DMS153 treated with DMSO at 0.1 percent for 48 hours (cell line): ENCODE measurements at regions not wholly inside any gene's neighbourhood (a gene's known extent, or its start where the extent isn't known, plus 50 kb on each side); places are given as distances from the start of the nearest gene placed in this dataset.
A peak's percentile ranks its signal among the peaks of the same experiment; 100 is the strongest.

Experiments
- DNase-seq: peaks from one replicate; lab custom pipeline; 2025; ENCODE audit not compliant: unreplicated experiment; lab: John Stamatoyannopoulos, UW

DNA sequence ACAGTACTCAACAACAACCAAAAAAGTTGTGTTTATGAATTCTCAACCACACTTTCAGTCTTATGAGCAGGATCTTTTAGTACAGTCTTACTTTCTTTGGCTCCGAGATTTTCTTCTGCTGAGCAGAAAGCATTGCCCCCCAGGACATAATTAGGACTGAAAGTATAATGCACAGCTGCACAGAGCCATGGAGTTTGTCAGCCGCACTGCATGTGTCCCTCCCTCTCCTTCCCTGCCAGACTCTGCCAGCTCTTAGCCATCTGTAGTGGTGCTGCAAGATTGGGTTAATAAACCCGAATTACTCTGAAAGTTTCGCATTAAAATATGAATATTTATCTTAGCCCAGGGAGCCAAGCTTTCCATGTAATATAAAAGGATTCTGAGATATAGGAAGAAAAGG lies 179.6 kb upstream of the PTCHD4 start:
- DNase-seq: no peak

DNA sequence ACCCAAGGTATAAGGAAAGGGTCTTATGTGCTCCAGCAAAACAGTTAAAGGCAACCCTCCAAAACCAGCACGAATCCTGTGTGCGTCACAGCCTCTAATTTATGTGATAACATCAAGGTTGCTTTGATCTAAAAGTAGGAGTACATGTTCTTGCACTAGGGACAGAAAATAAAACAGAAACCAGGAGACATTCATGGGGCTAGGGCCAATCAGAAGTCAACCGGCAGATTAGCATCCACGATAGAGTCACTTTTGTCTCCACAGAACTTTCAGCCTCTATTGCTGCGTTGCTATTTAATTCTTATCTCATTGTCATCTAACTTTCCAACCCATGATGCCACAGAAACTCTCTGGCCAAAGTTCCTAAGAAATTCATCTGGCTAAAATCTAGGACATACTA lies 178.8 kb upstream of the PTCHD4 start:
- DNase-seq: no peak

DNA sequence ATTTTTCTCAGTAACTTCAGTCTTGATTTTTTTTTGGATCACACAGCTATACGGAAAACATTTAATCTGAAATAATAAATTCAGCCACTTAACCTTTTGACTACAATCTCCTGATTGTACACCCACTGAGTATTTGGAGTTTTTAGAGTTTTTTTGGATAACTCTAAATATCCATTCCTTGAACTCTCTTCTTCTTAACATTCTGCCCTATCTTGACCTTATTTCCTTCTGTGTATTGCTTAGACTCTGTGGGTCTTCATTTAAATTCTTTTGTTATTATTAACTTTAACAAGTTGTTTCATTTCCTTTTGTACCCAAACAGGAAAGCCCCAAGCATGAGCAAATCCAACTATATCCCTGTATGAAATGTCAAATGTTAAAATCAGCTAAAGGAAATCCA lies 170.2 kb upstream of the PTCHD4 start:
- no peak for DNase-seq

DNA sequence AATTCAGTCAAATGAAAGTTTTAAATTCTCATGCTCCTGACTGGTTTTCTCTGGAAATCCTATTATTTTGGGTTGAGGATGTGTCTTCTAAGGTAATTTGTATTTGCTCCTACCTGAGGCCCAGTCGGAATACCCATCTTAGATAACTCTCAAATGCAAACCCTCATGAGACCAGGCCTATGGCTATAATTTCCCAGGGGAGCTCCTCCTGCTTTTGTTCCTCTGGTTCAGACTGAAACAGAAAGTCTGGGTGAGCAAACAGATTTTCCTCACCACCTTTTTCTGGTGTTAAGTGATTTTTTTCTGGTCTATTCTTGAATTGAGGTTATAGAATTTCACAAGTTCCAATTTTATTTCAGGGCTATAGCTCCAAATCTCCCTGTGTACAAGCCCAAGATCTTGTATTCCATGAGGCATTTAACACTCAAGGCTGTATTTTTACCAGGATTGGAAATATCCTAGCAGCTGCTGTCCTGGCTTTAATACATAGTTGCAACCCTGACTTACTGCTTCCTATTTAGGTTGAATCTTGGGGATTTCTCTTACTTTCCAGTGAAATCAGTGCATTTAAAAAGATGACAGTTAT lies 169.1 kb upstream of the PTCHD4 start:
- DNase-seq: peak; percentile 30

GRCh38 chr6:48278261-48278660 lies 167.3 kb upstream of the PTCHD4 start:
- no peak for DNase-seq

DNA sequence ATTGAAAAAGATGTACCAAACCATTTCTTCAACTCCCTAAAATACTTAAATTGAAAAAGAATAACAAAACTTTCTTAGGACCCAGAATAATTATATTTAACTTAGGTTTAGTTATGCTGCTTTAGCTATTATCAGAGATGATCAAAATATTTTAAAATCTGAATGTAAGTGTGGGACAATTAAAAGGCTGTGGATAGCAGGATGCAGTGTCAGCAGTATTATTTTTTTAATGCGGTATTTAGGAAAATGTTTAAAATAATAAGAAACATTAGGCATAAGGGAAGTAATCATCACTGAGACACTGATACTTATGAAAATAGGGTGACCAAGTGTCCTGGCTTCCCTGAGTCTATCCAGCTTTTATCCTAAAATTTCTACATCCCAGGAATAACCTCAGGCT lies 161.5 kb upstream of the PTCHD4 start:
- no peak for DNase-seq

DNA sequence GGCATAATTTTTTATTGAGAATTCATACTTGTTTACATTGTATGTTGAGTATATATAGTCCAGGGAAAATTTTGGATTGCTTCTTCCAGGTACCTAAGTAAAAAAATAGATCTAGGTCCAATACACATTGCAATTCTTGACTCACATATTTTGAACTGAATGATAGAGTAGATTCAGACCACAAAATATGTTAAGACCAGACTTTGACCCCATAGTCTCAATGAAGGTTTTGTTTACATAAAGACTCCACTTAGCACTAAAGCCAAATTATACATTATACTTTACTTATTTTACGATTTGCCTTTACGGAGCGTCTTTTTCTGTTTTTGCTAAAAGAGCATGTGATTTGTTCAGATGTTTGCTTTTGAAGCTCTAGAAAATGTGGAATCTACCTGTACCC lies 144.1 kb upstream of the PTCHD4 start:
- no peak for DNase-seq

DNA sequence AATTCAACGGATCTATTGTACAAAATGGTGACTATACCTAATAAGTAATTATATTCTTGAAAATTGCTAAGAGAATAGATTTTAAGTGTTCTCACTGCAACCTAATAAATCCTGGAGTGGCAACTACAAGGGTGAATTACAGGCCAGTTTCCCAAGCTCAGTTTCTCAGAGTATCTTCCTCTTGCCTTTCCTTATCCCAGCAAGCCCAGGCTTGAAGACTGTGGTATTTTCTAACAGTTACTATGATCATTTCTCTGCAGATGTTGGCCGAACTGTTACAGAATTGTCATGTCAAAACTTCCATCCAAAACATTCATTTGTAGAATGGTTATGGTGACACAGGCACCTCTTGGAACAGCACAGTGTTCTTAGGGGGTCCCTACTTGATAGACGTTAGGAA lies 138.1 kb upstream of the PTCHD4 start:
- DNase-seq: no peak

GRCh38 chr6:48243071-48243470 lies 132.1 kb upstream of the PTCHD4 start:
- no peak for DNase-seq

GRCh38 chr6:48240287-48240686 lies 129.3 kb upstream of the PTCHD4 start:
- no peak for DNase-seq

GRCh38 chr6:48236375-48236774 lies 125.4 kb upstream of the PTCHD4 start:
- no peak for DNase-seq

DNA sequence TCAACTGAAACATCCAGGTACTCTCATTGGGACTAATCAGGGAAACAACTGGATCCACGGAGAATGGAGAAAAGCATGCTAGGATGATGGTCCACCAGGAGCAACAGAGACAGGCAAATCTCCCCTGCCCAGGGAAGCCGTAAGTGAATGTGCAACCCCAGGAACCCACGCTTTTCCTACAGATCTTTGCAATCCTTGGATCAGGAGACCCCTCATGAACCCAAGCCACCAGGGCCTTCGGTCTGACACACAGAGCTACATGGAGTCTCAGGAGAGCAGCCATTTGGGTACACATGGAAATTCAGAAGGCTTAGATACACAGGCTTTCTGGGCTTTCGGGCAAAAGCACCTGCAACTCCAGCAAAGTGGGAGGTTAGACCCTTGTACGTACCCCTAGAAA lies 122.1 kb upstream of the PTCHD4 start:
- no peak for DNase-seq

DNA sequence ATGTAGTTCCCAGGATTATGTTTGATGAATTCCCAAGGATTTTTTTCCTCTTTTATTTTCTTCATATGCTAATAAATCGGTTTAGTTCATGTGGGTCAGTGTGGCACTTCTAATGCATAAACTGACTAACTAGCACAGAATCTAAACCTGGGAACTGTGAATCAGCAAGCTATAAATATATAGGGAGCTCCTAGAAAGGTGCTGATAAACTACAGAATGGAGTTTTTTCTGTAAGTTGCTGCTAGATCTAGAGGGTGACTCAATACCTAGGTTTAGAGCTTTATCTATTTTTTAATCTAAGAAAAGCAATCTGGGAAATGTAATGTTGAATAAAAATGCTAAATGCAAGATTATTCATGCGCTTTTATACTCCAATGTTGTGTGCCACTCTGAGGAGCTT lies 118.8 kb upstream of the PTCHD4 start:
- DNase-seq: no peak

- no peak for DNase-seq
Observed at GRCh38 chr6:48222241-48222640, 111.2 kb upstream of the PTCHD4 start.

- DNase-seq: no peak
Observed at GRCh38 chr6:48213076-48213788, 102.2 kb upstream of the PTCHD4 start.

- no peak for DNase-seq
Observed at GRCh38 chr6:48212501-48212900, 101.5 kb upstream of the PTCHD4 start.

- no peak for DNase-seq
Observed at GRCh38 chr6:48206091-48206490, 95.1 kb upstream of the PTCHD4 start.

GRCh38 chr6:48200869-48201390 lies 89.9 kb upstream of the PTCHD4 start:
- no peak for DNase-seq

DNA sequence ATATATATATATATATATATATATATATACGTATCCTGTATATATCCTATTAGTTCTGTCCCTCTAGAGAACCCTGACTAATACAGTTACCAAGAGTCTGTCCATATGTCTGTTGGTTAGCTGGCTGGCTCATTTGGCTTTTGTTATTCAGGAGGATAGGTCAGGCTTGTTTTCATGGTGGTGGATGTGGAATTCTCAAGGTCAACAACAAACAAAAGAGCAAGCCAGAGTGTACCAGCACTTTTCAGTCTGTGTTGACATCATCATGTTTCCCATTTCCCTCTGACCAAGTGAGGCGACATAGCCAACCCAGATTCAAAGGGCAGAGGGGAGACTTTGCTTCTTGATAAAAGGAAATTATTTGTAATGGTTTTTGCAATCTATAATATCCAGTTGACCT lies 88.5 kb upstream of the PTCHD4 start:
- DNase-seq: no peak

DNA sequence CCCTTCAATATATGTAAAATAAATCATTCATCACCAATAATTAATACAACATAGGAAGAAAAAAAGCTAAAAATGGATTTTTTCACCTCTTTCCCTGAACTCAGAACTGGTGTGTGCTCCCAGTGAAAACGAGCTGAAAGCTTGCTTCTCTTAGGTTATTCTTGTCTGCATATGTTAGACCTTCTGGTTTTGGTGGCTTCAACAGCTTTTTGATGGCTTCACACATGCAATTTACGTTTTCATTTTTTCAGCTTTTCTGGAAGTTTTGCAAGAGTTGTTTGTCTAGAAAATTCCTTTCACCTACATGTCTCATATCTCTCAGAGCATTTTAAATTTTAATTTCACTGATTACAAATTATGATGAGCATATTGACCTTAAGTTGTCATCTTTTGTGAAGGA lies 86.9 kb upstream of the PTCHD4 start:
- DNase-seq: no peak

GRCh38 chr6:48194596-48195295 lies 83.7 kb upstream of the PTCHD4 start:
- DNase-seq: no peak

GRCh38 chr6:48188158-48188557 lies 77.2 kb upstream of the PTCHD4 start:
- DNase-seq: no peak
